Large intestine (tissue), 3 donors: ENCODE measurements at regions not wholly inside any gene's neighbourhood (a gene's known extent, or its start where the extent isn't known, plus 50 kb on each side); places are given as distances from the start of the nearest gene placed in this dataset.
"Not testable (repeated sequence)": the region's sequence is repeated elsewhere in the genome, so short reads cannot be mapped to it uniquely, and the experiment has no call there.

ENCODE experiments used
- DNase-seq, 2 donors: peaks; one replicate each; pipeline versions ENCODE4 v3.0.0 to v3.0.0-alpha.2; 2013
- H3K27ac ChIP-seq: one replicate; pipeline ENCODE4 v1.5.1; 2013; ENCODE audit warnings: low read length
- H3K27me3 ChIP-seq: 2 replicates; pipeline ENCODE4 v1.6.1; 2013; ENCODE audit warnings: low read length; ENCODE audit not compliant: control insufficient read depth, insufficient read depth
- H3K36me3 ChIP-seq: 2 replicates; pipeline ENCODE4 v1.6.1; 2013; ENCODE audit warnings: low read length; ENCODE audit not compliant: control insufficient read depth, insufficient read depth
- H3K4me1 ChIP-seq: one replicate; pipeline ENCODE4 v1.6.1; 2013; ENCODE audit warnings: low read length; ENCODE audit not compliant: control insufficient read depth, insufficient read depth
- H3K4me3 ChIP-seq: one replicate; pipeline ENCODE4 v1.5.1; 2013; ENCODE audit warnings: low read length
- H3K9me3 ChIP-seq: one replicate; pipeline ENCODE4 v1.6.1; 2013; ENCODE audit warnings: mild to moderate bottlenecking, low read depth, low read length, moderate library complexity; ENCODE audit not compliant: control insufficient read depth
- WGBS: methylation state at CpG from one replicate; pipeline ENCODE4 v1.1.5; 2013; ENCODE audit warnings: low lambda C conversion rate; ENCODE audit not compliant: insufficient coverage; 5-methylcytosine and 5-hydroxymethylcytosine counted together

- not testable (repeated sequence) for H3K4me1 ChIP-seq, H3K9me3 ChIP-seq, H3K27me3 ChIP-seq, H3K27ac ChIP-seq, DNase-seq, H3K36me3 ChIP-seq, H3K4me3 ChIP-seq
- WGBS, result no CpG with 5 or more reads among the region's 13 CpGs
Observed at GRCh38 chr1:78203410-78203982, 157.7 kb downstream of the GIPC2 start.

- peaks cover 22% of the 10 kb centered on the region for H3K9me3 ChIP-seq
- DNase-seq, result no peak
- H3K27ac ChIP-seq, result no peak overlapping the region
- no peaks in the 10 kb centered on the region for H3K36me3 ChIP-seq
- H3K4me1 ChIP-seq, result no peaks in the 10 kb centered on the region
- no peak overlapping the region for H3K4me3 ChIP-seq
- no peaks in the 10 kb centered on the region for H3K27me3 ChIP-seq
Observed at GRCh38 chr1:78210175-78210574, 164.4 kb downstream of the GIPC2 start.

GRCh38 chr1:78211483-78212092 lies 165.8 kb downstream of the GIPC2 start:
- H3K27me3 ChIP-seq, result no peaks in the 10 kb centered on the region
- H3K4me3 ChIP-seq, result no peak overlapping the region
- WGBS, result no CpG with 5 or more reads among the region's 7 CpGs
- no peak for DNase-seq
- H3K4me1 ChIP-seq, result no peaks in the 10 kb centered on the region
- H3K9me3 ChIP-seq, result peaks cover 22% of the 10 kb centered on the region
- no peaks in the 10 kb centered on the region for H3K36me3 ChIP-seq
- H3K27ac ChIP-seq, result no peak overlapping the region

- DNase-seq, result no peak
- Histone ChIP-seq H3K27me3 (no peaks in the 10 kb centered on the region), H3K27ac (no peak overlapping the region), H3K4me3 (no peak overlapping the region), H3K9me3 (peaks cover 25% of the 10 kb centered on the region), H3K36me3 (no peaks in the 10 kb centered on the region), H3K4me1 (no peaks in the 10 kb centered on the region)
- no CpG with 5 or more reads among the region's 4 CpGs for WGBS
Observed at GRCh38 chr1:78214334-78214733, 168.6 kb downstream of the GIPC2 start.

- Histone ChIP-seq H3K27ac (no peak overlapping the region), H3K36me3 (no peaks in the 10 kb centered on the region), H3K27me3 (no peaks in the 10 kb centered on the region), H3K4me3 (no peak overlapping the region), H3K9me3 (peaks cover 11% of the 10 kb centered on the region), H3K4me1 (no peaks in the 10 kb centered on the region)
- DNase-seq, result no peak
- 45% methylated on average over 2 of the region's 5 CpGs for WGBS
Observed at GRCh38 chr1:78222225-78222959, 176.6 kb downstream of the GIPC2 start.

GRCh38 chr1:78222960-78223358 lies 177.2 kb downstream of the GIPC2 start:
- Histone ChIP-seq H3K36me3 (no peaks in the 10 kb centered on the region), H3K27ac (no peak overlapping the region), H3K9me3 (peaks cover 8% of the 10 kb centered on the region), H3K4me3 (no peak overlapping the region), H3K27me3 (no peaks in the 10 kb centered on the region), H3K4me1 (no peaks in the 10 kb centered on the region)
- DNase-seq, result no peak

GRCh38 chr1:78223417-78224215 lies 177.8 kb downstream of the GIPC2 start:
- no peak overlapping the region for H3K27ac ChIP-seq

GRCh38 chr1:78224246-78224785 lies 178.6 kb downstream of the GIPC2 start:
- H3K9me3 ChIP-seq, result peaks cover 8% of the 10 kb centered on the region
- no peaks in the 10 kb centered on the region for H3K4me1 ChIP-seq
- H3K27me3 ChIP-seq, result no peaks in the 10 kb centered on the region
- H3K4me3 ChIP-seq, result no peak overlapping the region
- no peaks in the 10 kb centered on the region for H3K36me3 ChIP-seq
- DNase-seq, result no peak
- no peak overlapping the region for H3K27ac ChIP-seq

More at GRCh38 chr1:78223417-78224215, 177.8 kb downstream of the GIPC2 start:
- peaks cover 8% of the 10 kb centered on the region for H3K9me3 ChIP-seq
- 75% methylated on average over 3 of the region's 6 CpGs for WGBS
- H3K36me3 ChIP-seq, result no peaks in the 10 kb centered on the region
- DNase-seq, result no peak
- no peaks in the 10 kb centered on the region for H3K4me1 ChIP-seq
- H3K4me3 ChIP-seq, result no peak overlapping the region
- no peaks in the 10 kb centered on the region for H3K27me3 ChIP-seq

GRCh38 chr1:78224861-78225552 lies 179.2 kb downstream of the GIPC2 start:
- Histone ChIP-seq H3K4me1 (no peaks in the 10 kb centered on the region), H3K4me3 (no peak overlapping the region), H3K27me3 (no peaks in the 10 kb centered on the region), H3K27ac (no peak overlapping the region), H3K36me3 (no peaks in the 10 kb centered on the region), H3K9me3 (peaks cover 8% of the 10 kb centered on the region)
- no peak for DNase-seq
- WGBS, result no CpG with 5 or more reads among the region's 3 CpGs

- H3K9me3 ChIP-seq, result peaks cover 5% of the 10 kb centered on the region
- H3K27ac ChIP-seq, result no peak overlapping the region
- DNase-seq, result no peak
- peaks cover 4% of the 10 kb centered on the region for H3K4me1 ChIP-seq
- no peak overlapping the region for H3K4me3 ChIP-seq
- H3K27me3 ChIP-seq, result no peaks in the 10 kb centered on the region
- 100% methylated on average over 1 of the region's 3 CpGs for WGBS
- no peaks in the 10 kb centered on the region for H3K36me3 ChIP-seq
Observed at GRCh38 chr1:78226784-78227183, 181.0 kb downstream of the GIPC2 start.
